Heart right ventricle (tissue), 16 donors: ENCODE measurements at regions not wholly inside any gene's neighbourhood (a gene's known extent, or its start where the extent isn't known, plus 50 kb on each side); places are given as distances from the start of the nearest gene placed in this dataset.

Experiments
- ATAC-seq, 8 donors: fragments of 200-7000 bp; cut with Tn5 transposase; one replicate each; pipeline ENCODE4 v1.9.1; 2020; ENCODE audit warnings: mild to moderate bottlenecking in 8 of 8, moderate library complexity in 8 of 8, moderate number of reproducible peaks in 1 of 8
- DNase-seq, 2 donors: peaks; one replicate each; pipeline ENCODE4 v3.0.0-alpha.2; 2020
- H3K27ac ChIP-seq, 10 donors: fragments of 200-600 bp; sonication (generic) in 2 of 10; one replicate each; pipeline versions ENCODE4 v1.5.0 to v1.8.0; 2020 to 2022; ENCODE audit warnings: mild to moderate bottlenecking in 3 of 10
- H3K27me3 ChIP-seq, 7 donors: fragments of 200-600 bp; one replicate each; pipeline ENCODE4 v1.8.0; 2021 to 2022; ENCODE audit warnings: mild to moderate bottlenecking in 2 of 7
- H3K36me3 ChIP-seq, 9 donors: fragments of 200-600 bp; sonication (generic) in 1 of 9; one replicate each; pipeline versions ENCODE4 v1.5.0 to v1.8.0; 2020 to 2022; ENCODE audit warnings: mild to moderate bottlenecking in 2 of 9
- H3K4me1 ChIP-seq, 9 donors: fragments of 200-600 bp; sonication (generic) in 1 of 9; one replicate each; pipeline versions ENCODE4 v1.5.0 to v1.8.0; 2020 to 2022; ENCODE audit warnings: mild to moderate bottlenecking in 4 of 9
- H3K4me3 ChIP-seq, 10 donors: fragments of 200-600 bp; sonication (generic) in 2 of 10; one replicate each; pipeline versions ENCODE4 v1.5.0 to v1.8.0; 2020 to 2022; ENCODE audit warnings: mild to moderate bottlenecking in 7 of 10, moderate library complexity in 2 of 10
- H3K9me3 ChIP-seq, 11 donors: fragments of 200-600 bp in 10 of 11; sonication (generic) in 2 of 11; one replicate each; pipeline versions ENCODE4 v1.5.0 to v1.8.0; 2013 to 2022; ENCODE audit warnings: mild to moderate bottlenecking in 2 of 11, control low read depth in 1 of 11, moderate library complexity in 1 of 11
- CTCF ChIP-seq, 9 donors: fragments of 200-600 bp; sonication (generic) in 2 of 9; IDR thresholded peaks; one replicate each; pipeline versions ENCODE4 v1.5.0 to v1.8.0; 2021 to 2022; ENCODE audit warnings: antibody characterized with exemption in 9 of 9, mild to moderate bottlenecking in 5 of 9, moderate library complexity in 1 of 9
- WGBS, 2 donors: extraction: QIAGEN DNeasy Blood & Tissue Kit; methylation state at CpG; one replicate each; pipeline ENCODE4 v1.1.7; 2013; ENCODE audit warnings: inconsistent platforms in 1 of 2; 5-methylcytosine and 5-hydroxymethylcytosine counted together
- intact Hi-C, 10 donors: fragments of 100-400 bp; cut with DNase I; formaldehyde crosslinking; loops; one replicate each; pipeline versions ENCODE4 v1.11.1 to v1.14.2; 2022
- donor health status: Arrhythmogenic right ventricular cardiomyopathy.
- donor health status: ischemic (EF 13 %, LVEDD 7.1; RV severe dilation, severe dysfunction).
- donor health status: healthy with polysubstance abuse.
- donor health status: DM: no; HTN: yes; CAD: no.
- donor health status: DM: no; HTN: no; CAD: no.
- donor health status: ischemic (EF 25% LVEDD 6.9; RV normal size, moderate dysfunction).
- donor health status: ischemic (EF 25% LVEDD 5.7; RV mildly dilated, moderate dysfunction).
- donor health status: healthy.
- donor health status: DM: yes; HTN: yes; CAD: no.
- donor health status: Ischemic cardiomyopathy.
- donor health status: ischemic (EF 35%, LVEDD 5.7; RV mildly dilated, moderate dysfunction).
- donor health status: nonischemic (EF 11% LVEDD 7.7; RV severe dilation, severe dysfunction).
- donor health status: DM: yes; HTN: yes; CAD: no.
- donor health status: PGD.
- donor health status: ischemic (EF 29% LVEDD 5.4; RV normal size, mild dysfunction).
- donor health status: nonischemic (EF 23%, LVEDD 6.1; RV moderate dilation, normal function).

GRCh38 chr1:229093609-229094336, 177.1 kb upstream of the RAB4A start:
- no peak for TF ChIP-seq CTCF (IDR thresholded peaks at IDR 0.05)
- Histone ChIP-seq H3K4me1 (no peaks in the 10 kb centered on the region), H3K36me3 (no peaks in the 10 kb centered on the region), H3K9me3 (peaks cover 0 to 6% (median 3%) of the 10 kb centered on the region in 11 donors), H3K27me3 (peaks cover 0 to 19% (median 0%) of the 10 kb centered on the region in 7 donors), H3K27ac (no peak overlapping the region), H3K4me3 (no peak overlapping the region)
- intact Hi-C loops, result no loop called here
- 68 to 72% methylated on average over 5 of the region's 5 CpGs for WGBS, 2 donors
- ATAC-seq (no peak), DNase-seq (no peak)

- ATAC-seq, result no peak
- Histone ChIP-seq H3K27ac (no peak overlapping the region), H3K9me3 (peaks cover 0 to 6% (median 3%) of the 10 kb centered on the region in 11 donors), H3K4me1 (no peaks in the 10 kb centered on the region), H3K36me3 (no peaks in the 10 kb centered on the region), H3K27me3 (peaks cover 0 to 15% (median 0%) of the 10 kb centered on the region in 7 donors), H3K4me3 (no peak overlapping the region)
- 88 to 90% methylated on average over 13 of the region's 13 CpGs for WGBS, 2 donors
- TF ChIP-seq CTCF (IDR thresholded peaks at IDR 0.05), result no peak
- intact Hi-C loops, result no loop called here
- no peak for DNase-seq
Observed at GRCh38 chr1:229094476-229095311, 176.2 kb upstream of the RAB4A start.

- H3K4me3 ChIP-seq, result no peak overlapping the region
- H3K9me3 ChIP-seq, result peaks cover 0 to 6% (median 3%) of the 10 kb centered on the region in 11 donors
- DNase-seq (no peak), ATAC-seq (no peak)
- peaks cover 0 to 8% (median 0%) of the 10 kb centered on the region in 7 donors for H3K27me3 ChIP-seq
- no peak for TF ChIP-seq CTCF (IDR thresholded peaks at IDR 0.05)
- no peaks in the 10 kb centered on the region for H3K4me1 ChIP-seq
- intact Hi-C loops, result no loop called here
- no peak overlapping the region for H3K27ac ChIP-seq
- H3K36me3 ChIP-seq, result no peaks in the 10 kb centered on the region
Observed at GRCh38 chr1:229095325-229095724, 175.6 kb upstream of the RAB4A start.

GRCh38 chr1:229097356-229097755, 173.6 kb upstream of the RAB4A start:
- Histone ChIP-seq H3K4me1 (no peaks in the 10 kb centered on the region), H3K27me3 (peaks cover 0 to 11% (median 0%) of the 10 kb centered on the region in 7 donors), H3K4me3 (no peak overlapping the region), H3K36me3 (no peaks in the 10 kb centered on the region), H3K9me3 (peaks cover 0 to 6% (median 3%) of the 10 kb centered on the region in 11 donors), H3K27ac (no peak overlapping the region)
- DNase-seq (no peak), ATAC-seq (no peak)
- TF ChIP-seq CTCF (IDR thresholded peaks at IDR 0.05), result no peak
- intact Hi-C loops, result no loop called here
- 78 to 87% methylated on average over 7 of the region's 7 CpGs for WGBS, 2 donors
